ENCODE measurements at regions not wholly inside any gene's neighbourhood (a gene's known extent, or its start where the extent isn't known, plus 50 kb on each side); places are given as distances from the start of the nearest gene placed in this dataset.

DNA sequence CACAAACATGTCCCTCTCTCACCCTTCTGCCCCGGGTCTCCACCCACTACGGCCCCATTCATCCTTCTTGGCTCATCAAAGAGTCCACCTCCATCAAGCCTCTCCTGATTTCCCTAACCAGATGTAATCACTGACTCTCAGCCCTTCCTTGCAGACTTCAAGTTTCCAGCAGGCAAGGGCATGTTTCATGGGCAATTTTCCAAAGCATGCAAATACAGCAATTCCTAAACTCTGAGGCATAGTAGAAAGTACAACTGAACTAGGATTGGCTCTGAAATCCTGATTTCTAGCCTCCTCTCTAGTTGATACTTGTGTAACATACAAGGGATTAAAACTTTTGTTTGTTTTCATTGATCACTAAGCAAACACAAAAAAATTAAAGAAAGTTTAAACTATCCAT is 109.1 kb upstream of the GADD45A start:
- TF ChIP-seq CTCF (IDR thresholded peaks at IDR 0.05) (no peak), POLR2AphosphoS5 (IDR thresholded peaks at IDR 0.05) (no peak)

Measured in breast epithelium (tissue), 3 donors.